ENCODE measurements at regions not wholly inside any gene's neighbourhood (a gene's known extent, or its start where the extent isn't known, plus 50 kb on each side); places are given as distances from the start of the nearest gene placed in this dataset.

DNA sequence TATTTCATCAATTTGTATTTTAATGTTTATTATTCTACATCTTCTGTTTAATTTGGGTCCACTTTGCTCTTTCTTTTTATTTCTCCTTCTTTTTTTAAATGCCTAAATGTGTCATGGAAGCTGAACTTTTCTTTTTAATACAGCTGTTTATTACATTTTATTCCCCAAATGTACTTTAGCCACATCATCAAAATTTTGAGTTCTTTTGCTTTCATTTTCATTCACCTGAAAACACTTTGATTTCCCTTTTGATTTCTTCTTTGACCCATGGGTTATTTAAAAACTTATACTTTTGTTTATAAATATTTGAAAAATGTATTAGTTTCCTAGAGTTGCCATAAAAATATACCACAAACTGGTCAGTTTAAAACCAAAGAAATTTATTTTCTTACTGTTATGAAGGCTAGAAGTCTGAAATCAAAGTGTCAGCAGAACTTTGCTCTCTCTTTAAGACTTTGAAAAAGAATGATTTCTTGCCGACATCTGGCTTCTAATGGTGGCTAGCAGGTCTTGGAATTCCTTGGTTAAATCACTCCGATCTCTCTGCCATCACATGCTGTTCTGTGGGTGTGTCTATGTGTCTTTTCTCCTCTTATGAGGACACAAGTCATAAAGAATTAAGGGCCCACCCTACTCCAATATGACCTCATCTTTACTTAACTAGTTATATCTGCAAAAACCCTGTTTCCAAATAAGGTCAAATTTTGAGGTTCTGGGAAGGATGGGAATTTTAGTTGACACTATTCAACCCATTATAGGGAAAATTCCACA, 225.5 kb downstream of the ANKRD7 start:
- DNase-seq (ENCODE audit: extremely low spot score, unreplicated experiment) = no peak
- no peak overlapping the region for H3K27ac Mint-ChIP-seq
- no peak for TF ChIP-seq CTCF (conservative IDR thresholded peaks at IDR 0.05)
- no peak overlapping the region for H3K4me3 Mint-ChIP-seq
- no peaks in the 10 kb centered on the region for H3K36me3 Mint-ChIP-seq
- H3K9me3 Mint-ChIP-seq = peaks cover 4% of the 10 kb centered on the region
- no peaks in the 10 kb centered on the region for H3K4me1 Mint-ChIP-seq (ENCODE audit: unreplicated experiment)
- H3K27me3 Mint-ChIP-seq = no peaks in the 10 kb centered on the region

DNA sequence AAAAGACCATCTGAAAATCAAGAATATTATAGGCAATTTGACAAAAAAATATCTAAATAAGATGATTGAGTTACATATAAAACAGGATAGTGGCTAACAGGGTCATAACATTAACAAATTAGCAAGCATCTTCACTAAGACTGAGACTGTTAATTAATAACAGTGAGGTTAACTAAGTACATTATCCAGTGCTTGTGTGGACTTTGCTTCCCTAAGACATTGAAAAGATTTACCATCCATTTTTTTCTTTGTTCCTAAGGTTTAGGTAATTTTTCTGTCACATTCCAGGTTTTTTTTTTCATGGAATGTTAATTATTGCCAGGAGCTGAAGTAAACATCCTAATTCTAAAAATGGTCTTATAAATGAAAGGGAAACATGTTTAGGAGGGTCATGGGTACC, 227.6 kb downstream of the ANKRD7 start:
- no peak for TF ChIP-seq CTCF (conservative IDR thresholded peaks at IDR 0.05)
- Mint-ChIP-seq H3K36me3 (no peaks in the 10 kb centered on the region), H3K27ac (no peak overlapping the region), H3K4me1 (ENCODE audit: unreplicated experiment) (no peaks in the 10 kb centered on the region), H3K9me3 (peaks cover 4% of the 10 kb centered on the region), H3K27me3 (no peaks in the 10 kb centered on the region), H3K4me3 (no peak overlapping the region)
- no peak for DNase-seq (ENCODE audit: extremely low spot score, unreplicated experiment)

- Mint-ChIP-seq H3K36me3 (no peaks in the 10 kb centered on the region), H3K27ac (no peak overlapping the region), H3K4me1 (ENCODE audit: unreplicated experiment) (no peaks in the 10 kb centered on the region), H3K27me3 (no peaks in the 10 kb centered on the region), H3K4me3 (no peak overlapping the region), H3K9me3 (no peaks in the 10 kb centered on the region)
- no peak for DNase-seq (ENCODE audit: extremely low spot score, unreplicated experiment)
- no peak for TF ChIP-seq CTCF (conservative IDR thresholded peaks at IDR 0.05)
Measured at GRCh38 chr7:118467381-118467780, 242.9 kb downstream of the ANKRD7 start.

GRCh38 chr7:118472581-118472980, 248.1 kb downstream of the ANKRD7 start:
- Mint-ChIP-seq H3K27me3 (no peaks in the 10 kb centered on the region), H3K4me3 (no peak overlapping the region), H3K27ac (no peak overlapping the region), H3K36me3 (no peaks in the 10 kb centered on the region), H3K9me3 (no peaks in the 10 kb centered on the region), H3K4me1 (ENCODE audit: unreplicated experiment) (no peaks in the 10 kb centered on the region)
- DNase-seq (ENCODE audit: extremely low spot score, unreplicated experiment) = no peak
- TF ChIP-seq CTCF (conservative IDR thresholded peaks at IDR 0.05) = no peak

- no peak for TF ChIP-seq CTCF (conservative IDR thresholded peaks at IDR 0.05)
- Mint-ChIP-seq H3K27me3 (no peaks in the 10 kb centered on the region), H3K36me3 (no peaks in the 10 kb centered on the region), H3K9me3 (no peaks in the 10 kb centered on the region), H3K4me1 (ENCODE audit: unreplicated experiment) (no peaks in the 10 kb centered on the region), H3K27ac (no peak overlapping the region), H3K4me3 (no peak overlapping the region)
- DNase-seq (ENCODE audit: extremely low spot score, unreplicated experiment) = no peak
Measured at GRCh38 chr7:118473271-118473670, 248.8 kb downstream of the ANKRD7 start.
